GM23248 (cell line): ENCODE measurements at regions not wholly inside any gene's neighbourhood (a gene's known extent, or its start where the extent isn't known, plus 50 kb on each side); places are given as distances from the start of the nearest gene placed in this dataset.

Source experiments
- EZH2 ChIP-seq: fragments of 200-600 bp; sonication (generic); IDR thresholded peaks from 2 replicates; pipeline ENCODE4 v1.6.1; 2018; ENCODE audit warnings: antibody characterized with exemption, mild to moderate bottlenecking; ENCODE audit not compliant: insufficient read depth, poor library complexity, severe bottlenecking
- EZH2phosphoT487 ChIP-seq: fragments of 200-600 bp; sonication (generic); IDR thresholded peaks from 2 replicates; pipeline ENCODE4 v1.6.1; 2018; ENCODE audit warnings: antibody characterized with exemption, moderate library complexity, mild to moderate bottlenecking, low read depth; ENCODE audit not compliant: insufficient read depth

GRCh38 chr18:75810961-75811551 is 383.6 kb upstream of the SMIM21 start:
- no peak for TF ChIP-seq EZH2phosphoT487
- no peak for TF ChIP-seq EZH2
